HL-60 (cell line): ENCODE measurements at regions not wholly inside any gene's neighbourhood (a gene's known extent, or its start where the extent isn't known, plus 50 kb on each side); places are given as distances from the start of the nearest gene placed in this dataset.

Experiments used
- POLR2AphosphoS5 ChIP-seq: IDR thresholded peaks from 2 replicates; pipeline ENCODE4 v1.6.1; 2012; ENCODE audit warnings: low read depth
- TF ChIP-seq, protein P1 (sequence below): IDR thresholded peaks from one replicate; pipeline ENCODE4 v1.5.1; 2011; ENCODE audit warnings: low read length, control low read depth, inconsistent platforms; ENCODE audit not compliant: insufficient read depth

DNA sequence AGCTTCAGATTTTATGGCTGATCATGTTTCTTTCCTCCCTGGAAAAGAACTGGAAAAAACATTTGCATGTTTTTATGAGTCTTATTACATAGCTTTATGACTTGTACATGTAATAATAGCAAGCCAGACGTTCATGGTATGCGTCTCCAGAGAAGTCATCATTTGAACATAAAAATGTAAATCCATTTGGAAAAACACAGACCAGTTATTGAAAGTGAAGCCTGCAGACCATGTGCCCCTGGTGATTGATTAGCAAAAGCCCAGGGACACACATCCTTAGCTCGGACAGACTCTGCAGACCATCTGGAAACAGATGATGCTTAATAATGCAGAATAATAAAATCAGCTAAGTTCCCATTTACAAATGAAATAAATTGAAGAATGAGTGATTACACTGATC lies 283.1 kb downstream of the TDRD15 start:
- TF ChIP-seq POLR2AphosphoS5 = no peak
- TF ChIP-seq, protein P1, sequence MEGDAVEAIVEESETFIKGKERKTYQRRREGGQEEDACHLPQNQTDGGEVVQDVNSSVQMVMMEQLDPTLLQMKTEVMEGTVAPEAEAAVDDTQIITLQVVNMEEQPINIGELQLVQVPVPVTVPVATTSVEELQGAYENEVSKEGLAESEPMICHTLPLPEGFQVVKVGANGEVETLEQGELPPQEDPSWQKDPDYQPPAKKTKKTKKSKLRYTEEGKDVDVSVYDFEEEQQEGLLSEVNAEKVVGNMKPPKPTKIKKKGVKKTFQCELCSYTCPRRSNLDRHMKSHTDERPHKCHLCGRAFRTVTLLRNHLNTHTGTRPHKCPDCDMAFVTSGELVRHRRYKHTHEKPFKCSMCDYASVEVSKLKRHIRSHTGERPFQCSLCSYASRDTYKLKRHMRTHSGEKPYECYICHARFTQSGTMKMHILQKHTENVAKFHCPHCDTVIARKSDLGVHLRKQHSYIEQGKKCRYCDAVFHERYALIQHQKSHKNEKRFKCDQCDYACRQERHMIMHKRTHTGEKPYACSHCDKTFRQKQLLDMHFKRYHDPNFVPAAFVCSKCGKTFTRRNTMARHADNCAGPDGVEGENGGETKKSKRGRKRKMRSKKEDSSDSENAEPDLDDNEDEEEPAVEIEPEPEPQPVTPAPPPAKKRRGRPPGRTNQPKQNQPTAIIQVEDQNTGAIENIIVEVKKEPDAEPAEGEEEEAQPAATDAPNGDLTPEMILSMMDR = no peak
